GM18909 (cell line): ENCODE measurements at regions not wholly inside any gene's neighbourhood (a gene's known extent, or its start where the extent isn't known, plus 50 kb on each side); places are given as distances from the start of the nearest gene placed in this dataset.

ENCODE experiments used
- ATAC-seq: cut with Tn5 transposase; IDR thresholded peaks from one replicate; pipeline ENCODE4 v1.9.1; 2021; ENCODE audit warnings: mild to moderate bottlenecking; ENCODE audit not compliant: unreplicated experiment, poor library complexity

DNA sequence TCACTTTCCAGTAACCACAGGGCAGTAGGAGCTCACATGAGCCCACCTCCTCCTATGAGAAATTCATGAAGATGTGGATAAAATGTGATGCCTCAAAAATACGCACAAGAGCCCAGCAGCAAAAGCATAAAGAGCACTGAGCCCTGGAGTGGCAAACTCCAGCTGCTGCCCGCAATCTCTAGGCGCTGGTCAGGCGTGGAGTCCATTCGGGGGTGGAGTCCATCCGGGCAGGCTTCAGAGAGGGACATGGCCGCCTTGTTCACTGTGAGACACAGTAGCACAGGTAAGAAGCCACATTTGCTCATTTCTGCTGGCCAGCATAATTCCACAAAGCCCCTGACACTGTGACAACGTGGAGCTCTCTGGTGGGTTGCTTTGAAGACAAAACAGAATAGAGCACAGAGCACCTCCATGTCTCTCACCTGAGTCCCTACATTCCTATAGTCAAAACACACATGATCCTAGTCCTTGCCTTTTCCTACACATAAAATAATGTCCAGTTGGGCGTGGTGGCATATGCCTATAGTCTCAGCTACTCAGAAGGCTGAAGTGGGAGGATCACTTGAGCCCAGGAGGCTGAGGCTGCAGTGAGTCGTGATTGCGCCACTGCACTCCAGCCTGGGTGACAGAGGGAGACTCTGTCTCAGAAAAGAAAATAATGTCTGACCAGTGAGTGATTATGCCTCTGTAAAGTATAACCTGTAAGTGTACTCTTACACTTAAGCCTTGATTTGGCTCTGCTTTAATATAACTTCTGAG, 365.2 kb downstream of the GADD45G start:
- no peak for ATAC-seq

GRCh38 chr9:89970701-89971100, 365.9 kb downstream of the GADD45G start:
- no peak for ATAC-seq

GRCh38 chr9:89972535-89972934, 367.7 kb downstream of the GADD45G start:
- no peak for ATAC-seq

DNA sequence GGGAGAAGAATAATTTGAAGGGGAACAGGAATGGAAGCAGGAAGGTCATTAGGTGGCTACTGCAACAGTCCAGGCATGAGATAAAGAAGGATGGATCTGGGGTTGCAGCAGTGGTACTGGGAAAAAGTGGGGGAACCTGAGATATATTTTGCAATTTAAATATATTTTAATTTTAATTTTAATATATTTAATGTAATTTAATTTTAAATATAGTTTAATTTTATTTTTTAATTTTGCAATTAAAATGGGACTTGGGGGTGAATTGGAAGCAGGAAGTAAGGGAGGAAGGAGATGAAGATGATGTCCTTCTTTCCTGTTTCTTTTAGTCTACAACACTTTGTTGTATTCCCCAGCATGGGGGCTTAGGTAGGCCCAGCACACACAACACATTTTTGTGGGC, 369.8 kb downstream of the GADD45G start:
- no peak for ATAC-seq

GRCh38 chr9:89975024-89975423, 370.2 kb downstream of the GADD45G start:
- ATAC-seq, result no peak

GRCh38 chr9:89975630-89976029, 370.8 kb downstream of the GADD45G start:
- no peak for ATAC-seq

GRCh38 chr9:89978185-89978584, 373.4 kb downstream of the GADD45G start:
- ATAC-seq, result no peak

DNA sequence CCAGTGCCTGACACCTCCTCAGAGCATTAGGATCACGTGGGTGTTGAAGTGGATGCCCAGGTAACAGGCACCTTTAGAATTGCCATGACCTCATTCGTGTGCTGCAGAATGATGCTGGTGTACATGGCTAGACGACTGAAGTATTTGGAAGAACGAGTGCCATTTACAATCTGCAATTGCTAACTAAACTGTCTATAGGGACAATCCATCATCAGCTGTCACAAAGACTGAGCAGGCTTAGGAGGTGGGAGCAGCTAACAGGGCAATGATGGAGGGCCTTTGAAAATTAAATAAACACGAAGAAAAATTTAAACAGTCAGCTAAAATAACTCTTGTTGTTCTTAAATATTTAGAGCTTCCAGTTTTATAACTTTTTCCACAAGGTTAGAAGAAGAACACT, 375.8 kb downstream of the GADD45G start:
- no peak for ATAC-seq

GRCh38 chr9:89982016-89982415, 377.2 kb downstream of the GADD45G start:
- ATAC-seq, result no peak

DNA sequence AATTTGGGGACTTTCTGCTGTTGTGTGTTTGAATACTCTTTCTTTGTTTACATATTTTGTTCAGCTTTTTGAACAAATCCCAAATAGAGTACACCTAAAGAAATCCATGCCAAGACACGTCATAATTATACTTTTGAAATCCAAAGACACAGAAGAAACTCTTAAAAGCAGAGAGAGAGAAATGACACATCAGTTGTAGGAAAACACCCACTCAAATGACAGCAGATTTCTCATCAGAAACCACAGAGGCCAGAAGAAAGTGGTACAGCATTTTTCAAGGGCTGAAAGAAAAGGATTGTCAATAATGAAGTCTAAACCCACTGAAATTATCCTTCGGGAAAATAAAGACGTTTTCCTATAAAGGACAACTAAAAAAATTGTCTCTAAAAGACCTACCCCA, 378.6 kb downstream of the GADD45G start:
- ATAC-seq, result no peak

DNA sequence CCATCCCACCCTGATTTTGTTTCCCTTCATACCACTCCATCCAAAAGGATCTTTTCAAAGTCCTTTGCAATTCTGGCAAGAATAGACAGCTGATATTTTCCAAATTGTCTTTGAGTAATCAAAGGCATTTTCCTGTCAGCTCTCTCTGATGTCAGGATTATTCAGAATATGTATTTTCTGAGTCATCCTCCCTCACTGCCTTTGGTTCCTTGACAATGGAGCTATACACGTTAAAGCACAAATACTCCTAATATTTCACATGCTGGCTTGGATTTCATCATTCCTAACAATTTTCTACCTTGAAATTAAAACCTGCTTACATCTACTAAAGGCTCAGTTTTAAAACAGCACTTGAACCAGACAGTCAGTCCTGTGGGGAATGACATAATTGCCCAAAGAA, 379.4 kb downstream of the GADD45G start:
- no peak for ATAC-seq

DNA sequence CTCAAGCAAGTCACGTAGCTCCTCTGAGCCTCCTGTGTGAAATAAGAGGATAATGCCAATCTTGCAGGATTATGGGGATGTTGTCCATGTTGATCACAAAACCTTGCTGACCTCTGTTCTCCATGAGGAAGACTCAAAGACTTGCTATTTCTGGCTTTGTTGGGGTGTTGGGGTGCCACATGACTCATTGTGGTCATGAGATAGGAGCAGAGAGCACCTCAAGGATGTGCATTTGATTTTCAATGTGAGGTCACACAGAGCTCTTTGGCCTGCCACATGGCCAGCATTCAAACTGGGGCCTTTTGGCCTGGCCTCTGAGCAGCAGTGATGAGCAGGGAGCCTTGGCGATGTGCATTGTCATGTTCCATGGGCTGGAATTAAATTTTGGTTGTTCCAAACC, 380.3 kb downstream of the GADD45G start:
- ATAC-seq, result no peak

GRCh38 chr9:89986190-89986589, 381.4 kb downstream of the GADD45G start:
- ATAC-seq, result no peak

GRCh38 chr9:89988458-89988857, 383.6 kb downstream of the GADD45G start:
- ATAC-seq, result no peak

DNA sequence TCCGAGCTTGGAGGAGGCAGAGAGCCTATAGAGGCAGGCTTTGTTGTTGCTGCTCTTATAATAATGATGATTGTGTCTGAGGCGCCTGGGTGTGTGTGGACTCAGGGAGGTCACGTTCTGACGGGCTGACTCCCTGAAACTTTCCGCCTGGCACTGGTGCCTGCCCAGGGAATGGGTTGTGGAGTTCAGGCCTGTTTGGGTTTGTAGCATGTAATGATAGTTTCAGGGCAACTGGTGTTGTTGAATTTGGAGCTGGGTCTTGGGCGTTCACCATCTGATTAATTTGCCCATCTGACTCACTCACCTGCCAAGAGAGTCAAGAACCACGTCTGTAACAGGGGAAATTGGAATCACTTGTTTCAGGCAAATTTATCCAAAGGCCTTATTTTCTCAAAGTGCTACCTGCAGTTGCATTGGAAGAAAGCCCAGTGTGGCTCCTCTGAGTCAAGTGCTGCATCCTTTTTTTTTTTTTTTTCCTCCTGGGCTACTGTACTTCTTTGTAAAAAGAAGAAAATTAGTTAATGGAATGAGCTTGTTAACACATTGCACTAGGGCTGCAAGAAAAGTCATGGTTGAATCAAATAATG, 386.5 kb downstream of the GADD45G start:
- ATAC-seq, result no peak

- no peak for ATAC-seq
These were observed 387.8 kb downstream of the GADD45G start for GRCh38 chr9:89992326-89993198.

- no peak for ATAC-seq
These were observed 389.1 kb downstream of the GADD45G start for GRCh38 chr9:89993678-89994630.

GRCh38 chr9:89994988-89995613, 390.3 kb downstream of the GADD45G start:
- no peak for ATAC-seq

- ATAC-seq, result no peak
These were observed 391.3 kb downstream of the GADD45G start for GRCh38 chr9:89996116-89996515.

DNA sequence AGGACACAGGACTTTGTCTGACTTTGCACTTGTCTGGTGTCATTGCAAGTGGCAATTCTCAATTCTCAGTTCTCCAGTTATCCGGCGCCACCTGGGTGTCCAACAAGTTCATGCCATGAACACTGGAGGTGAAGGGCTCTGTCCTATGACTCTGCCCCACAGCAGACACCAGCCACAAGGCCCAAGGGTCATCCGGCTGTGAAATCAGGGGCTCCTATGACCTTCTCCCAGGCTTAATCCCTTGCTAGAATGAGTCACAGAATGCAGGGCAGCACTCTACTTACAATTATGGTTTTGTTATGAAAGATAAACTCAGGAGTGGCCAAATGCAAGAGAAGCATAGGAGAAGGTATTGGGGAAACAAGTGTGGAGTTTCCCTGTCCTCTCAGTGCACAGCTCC, 392.0 kb downstream of the GADD45G start:
- ATAC-seq, result no peak
